ENCODE measurements at regions not wholly inside any gene's neighbourhood (a gene's known extent, or its start where the extent isn't known, plus 50 kb on each side); places are given as distances from the start of the nearest gene placed in this dataset.
"Not testable (repeated sequence)": the region's sequence is repeated elsewhere in the genome, so short reads cannot be mapped to it uniquely, and the experiment has no call there.

GRCh38 chr1:93773049-93773838 lies 91.6 kb upstream of the BCAR3 start:
- no peak for DNase-seq

DNA sequence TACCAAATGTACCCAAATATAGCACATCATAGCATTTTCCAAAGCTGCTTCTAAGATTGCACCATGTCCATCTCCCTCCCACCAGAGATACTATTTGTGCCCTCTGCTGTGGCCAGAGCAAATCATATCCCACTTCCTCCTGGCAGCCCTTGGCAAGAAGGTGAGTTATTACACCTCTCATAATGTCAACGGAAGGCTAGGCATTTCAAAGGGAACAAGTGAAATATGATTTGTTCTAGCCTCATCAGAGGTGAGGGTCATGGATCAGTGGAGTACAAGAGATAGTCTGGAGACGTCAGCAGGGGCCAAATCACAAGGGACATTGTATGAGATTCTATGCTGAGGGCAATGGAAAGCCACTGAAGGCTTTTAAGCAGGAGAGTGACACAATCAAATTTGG lies 90.2 kb upstream of the BCAR3 start:
- DNase-seq, result no peak

- no peak for DNase-seq
Measured at GRCh38 chr1:93770640-93771039, 89.0 kb upstream of the BCAR3 start.

DNA sequence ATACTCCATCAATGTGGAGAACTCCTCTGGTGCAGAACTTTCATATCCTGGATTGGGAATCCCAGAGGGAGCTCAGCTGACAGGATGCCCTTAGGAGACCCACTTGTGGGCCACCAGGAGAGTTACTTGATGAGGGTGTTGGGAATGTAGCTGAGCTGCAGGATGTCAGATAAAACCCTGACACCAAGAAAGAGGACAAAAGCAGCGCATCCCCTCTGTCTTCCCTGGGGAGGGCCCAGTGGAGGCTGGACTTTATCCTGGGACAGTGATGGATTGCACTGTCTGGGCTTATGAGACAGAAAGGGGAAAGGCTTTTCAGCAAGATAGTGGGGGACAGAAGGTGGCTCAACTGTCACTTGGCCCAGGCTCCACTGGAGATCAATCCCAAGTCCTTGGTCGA lies 88.1 kb upstream of the BCAR3 start:
- DNase-seq, result no peak

DNA sequence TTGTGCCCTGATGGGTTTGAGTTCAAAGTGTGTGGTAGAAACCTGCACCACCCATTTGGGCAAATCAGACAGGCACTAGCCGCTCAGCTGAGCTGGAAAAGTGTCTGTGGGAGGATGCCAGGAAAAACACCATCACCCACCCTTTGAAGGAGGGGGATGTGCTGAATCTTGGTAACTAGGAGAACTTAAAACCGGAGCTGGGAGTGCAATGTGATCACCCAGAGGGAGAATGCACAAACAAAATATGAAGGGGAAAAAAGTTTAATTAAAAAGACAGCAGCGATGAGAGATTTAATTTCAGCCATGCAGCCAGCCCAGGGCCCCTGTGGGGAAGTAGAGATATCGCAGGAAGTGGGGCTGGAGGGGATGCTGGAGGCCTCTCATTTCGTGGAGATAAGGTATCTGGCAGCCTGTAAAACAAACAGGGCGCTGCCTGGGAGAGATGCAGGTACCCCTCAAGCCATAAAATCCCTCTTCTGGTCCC lies 86.8 kb upstream of the BCAR3 start:
- DNase-seq, result no peak

GRCh38 chr1:93766451-93766850 lies 84.8 kb upstream of the BCAR3 start:
- DNase-seq, result no peak

DNA sequence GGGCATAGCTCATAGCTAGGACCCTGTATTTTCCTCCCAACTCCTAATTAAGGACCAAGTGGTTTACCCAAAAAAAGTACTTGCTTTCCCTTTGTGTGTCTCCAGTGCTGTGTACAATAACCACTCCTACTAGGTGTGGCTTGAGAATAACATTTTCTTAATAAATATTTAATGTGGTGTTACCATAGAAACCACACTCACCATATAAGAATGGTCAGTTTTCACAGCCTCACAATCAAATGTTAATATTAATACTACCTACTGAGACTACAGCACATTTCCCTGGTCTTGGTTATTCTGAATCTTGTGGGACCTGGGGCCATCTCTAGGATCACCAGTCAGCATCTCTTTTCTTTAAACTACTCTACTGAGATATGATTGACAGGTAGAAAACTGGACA lies 83.5 kb upstream of the BCAR3 start:
- DNase-seq, result no peak

DNA sequence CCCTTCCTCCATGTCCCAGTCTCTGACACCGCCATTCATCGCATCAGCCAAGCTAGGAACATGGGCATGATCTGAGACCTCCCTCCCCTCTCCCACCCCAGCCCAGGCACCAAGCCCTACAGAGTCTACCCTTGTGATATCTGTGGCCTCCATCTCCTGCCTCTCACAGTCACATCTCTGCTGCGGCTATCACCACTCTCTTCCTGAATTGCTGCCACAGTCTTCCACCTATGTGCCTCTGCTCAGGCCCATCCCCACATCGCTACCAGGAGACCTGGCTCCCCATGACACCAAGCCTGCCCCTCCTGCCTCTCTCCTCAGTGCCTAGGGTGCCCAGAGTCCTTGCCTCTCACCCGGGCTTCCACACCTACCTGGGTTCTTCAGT lies 82.7 kb upstream of the BCAR3 start:
- DNase-seq, result no peak

DNA sequence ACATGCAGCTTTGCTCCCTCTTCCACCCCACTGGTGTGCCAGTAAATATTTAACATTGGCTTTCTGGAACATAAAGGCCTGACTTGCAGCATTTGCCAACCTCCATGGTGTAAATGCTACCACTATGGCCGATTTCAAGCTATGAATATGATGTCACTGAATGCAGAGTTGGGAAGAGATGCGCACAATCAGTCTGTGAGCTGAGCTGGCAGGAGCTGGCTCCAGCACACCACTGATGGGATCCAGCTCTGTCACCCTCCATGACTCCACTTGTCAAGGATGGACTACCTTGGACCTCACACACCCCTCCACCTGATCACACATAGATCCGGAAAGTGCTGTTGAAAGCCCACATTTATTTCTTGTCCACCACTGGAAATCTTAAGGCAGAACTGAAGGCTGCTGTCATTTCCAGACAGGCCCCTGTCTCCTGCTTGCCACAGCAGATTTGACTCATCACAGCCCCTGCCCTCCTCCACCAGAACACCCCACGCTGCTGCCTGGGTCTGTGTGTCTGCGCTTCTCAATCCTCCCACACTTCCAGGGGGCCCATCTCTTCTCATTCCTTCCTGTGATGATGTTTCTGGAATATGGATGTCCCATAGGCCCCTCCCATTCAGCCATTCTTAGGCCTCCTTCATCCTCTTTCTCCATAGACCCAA lies 82.2 kb upstream of the BCAR3 start:
- no peak for DNase-seq

- DNase-seq, result no peak
Measured at GRCh38 chr1:93758842-93759515, 77.3 kb upstream of the BCAR3 start.

DNA sequence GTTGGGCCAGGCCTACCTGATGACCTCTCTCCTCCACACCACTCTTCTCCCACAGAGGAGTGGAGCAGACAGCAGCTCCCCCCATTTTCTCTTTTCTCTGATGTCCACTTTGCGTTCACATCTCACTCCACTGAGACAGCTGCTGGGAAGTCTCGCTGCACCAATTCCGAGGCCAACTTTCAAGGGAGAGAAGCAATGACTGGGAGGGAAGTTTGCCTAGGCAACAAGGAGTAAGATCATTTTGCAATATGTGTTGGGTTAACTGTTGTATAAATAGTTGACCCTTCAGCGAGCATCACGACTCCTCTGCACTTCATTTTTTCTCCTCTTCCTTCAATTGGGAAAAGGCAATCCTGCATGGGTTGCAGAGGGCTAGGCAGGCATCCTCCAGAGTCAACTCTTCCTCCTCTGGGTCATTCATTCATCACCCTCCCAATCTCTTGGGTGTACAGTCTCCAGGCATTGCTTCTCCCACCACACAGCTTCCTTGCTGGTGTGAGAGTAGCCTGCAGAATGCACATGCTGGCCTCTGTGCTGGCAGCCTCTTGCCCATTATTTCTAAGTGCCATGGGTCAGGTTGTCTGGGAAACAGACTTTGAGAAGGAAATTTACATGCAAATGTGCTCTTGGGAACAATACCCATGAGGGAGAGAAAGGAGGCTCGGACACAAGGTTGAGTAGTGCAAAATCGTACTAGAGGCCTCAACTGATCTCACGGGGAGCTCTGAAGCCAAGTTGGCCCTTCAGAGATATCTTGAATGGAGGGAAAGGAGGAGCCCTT lies 75.8 kb upstream of the BCAR3 start:
- no peak for DNase-seq

- DNase-seq, result no peak
Measured at GRCh38 chr1:93756657-93757056, 75.0 kb upstream of the BCAR3 start.

- DNase-seq, result not testable (repeated sequence)
Measured at GRCh38 chr1:93755251-93755715, 73.6 kb upstream of the BCAR3 start.

- peak; percentile 97 for DNase-seq
Measured at GRCh38 chr1:93753791-93754763, 72.4 kb upstream of the BCAR3 start.

- DNase-seq, result no peak
Measured at GRCh38 chr1:93751377-93752250, 70.0 kb upstream of the BCAR3 start.

GRCh38 chr1:93750955-93751354 lies 69.3 kb upstream of the BCAR3 start:
- no peak for DNase-seq

GRCh38 chr1:93749894-93750301 lies 68.3 kb upstream of the BCAR3 start:
- DNase-seq, result no peak

DNA sequence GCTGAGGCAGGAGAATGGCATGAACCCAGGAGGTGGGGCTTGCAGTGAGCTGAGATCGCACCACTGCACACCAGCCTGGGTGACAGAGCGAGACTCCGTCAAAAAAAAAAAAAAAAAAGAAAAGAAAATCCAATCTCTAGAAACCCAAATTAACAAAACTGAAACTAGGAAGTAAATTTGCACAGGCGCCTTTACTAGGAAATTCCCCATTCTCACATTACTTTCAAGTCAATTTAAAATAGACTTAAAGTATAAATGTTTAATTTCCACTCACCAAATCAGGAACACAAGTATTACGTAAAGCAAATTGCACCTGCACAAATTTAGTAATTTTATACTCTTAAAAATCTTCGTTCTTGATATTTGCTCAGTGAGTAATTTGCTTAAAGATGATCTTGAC lies 67.8 kb upstream of the BCAR3 start:
- no peak for DNase-seq

DNA sequence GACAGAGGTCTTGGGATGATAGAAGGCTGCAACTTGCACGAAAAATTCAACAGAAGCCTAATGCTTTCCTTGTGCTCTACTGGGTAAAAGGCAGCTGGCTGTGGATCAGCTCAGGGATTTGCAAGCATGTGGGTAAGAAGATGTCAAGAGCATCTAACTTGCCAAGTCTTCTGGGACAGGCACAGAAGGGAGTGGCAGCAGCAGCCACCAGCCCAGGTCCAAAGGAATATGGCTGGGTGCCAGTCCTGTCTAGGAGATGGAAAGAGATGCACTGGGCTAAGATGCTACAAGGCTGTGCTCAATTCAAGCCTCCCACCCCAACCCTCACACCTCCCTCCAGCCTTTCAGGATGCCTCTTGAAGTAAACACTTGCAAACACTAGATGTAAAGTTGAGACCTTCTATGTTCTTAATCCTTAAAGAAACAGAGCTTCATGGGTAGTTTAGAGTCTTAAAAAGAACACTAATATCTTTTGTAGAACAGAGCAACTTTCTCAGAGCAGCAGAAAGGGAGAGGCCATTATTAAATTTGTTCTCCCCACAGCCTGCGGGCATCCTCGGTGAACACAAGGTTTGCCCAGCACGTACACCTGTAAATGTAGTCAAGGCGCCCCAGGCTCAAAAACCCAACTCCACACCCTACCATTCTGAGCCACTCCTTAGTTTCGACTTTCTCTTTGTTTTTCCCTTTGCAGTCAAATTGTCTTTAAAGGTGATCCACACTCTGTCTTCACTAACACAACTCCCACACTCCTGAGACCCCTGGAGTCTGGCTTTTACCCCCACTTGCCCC lies 64.6 kb upstream of the BCAR3 start:
- no peak for DNase-seq

All from EL (cell line).